GM12878 (cell line): ENCODE measurements at regions not wholly inside any gene's neighbourhood (a gene's known extent, or its start where the extent isn't known, plus 50 kb on each side); places are given as distances from the start of the nearest gene placed in this dataset.

ENCODE experiments used
- CHD1 ChIP-seq: IDR thresholded peaks from 2 replicates; pipeline ENCODE4 v1.6.1; 2012; ENCODE audit warnings: low read depth, low read length, improper control_type of control experiment
- HDAC6 ChIP-seq: fragments of 200-600 bp; sonication (generic); IDR thresholded peaks from one replicate; pipeline ENCODE4 v1.8.0; 2017; ENCODE audit warnings: antibody characterized with exemption; ENCODE audit not compliant: unreplicated experiment
- IRF5 ChIP-seq: fragments of 450-650 bp; IDR thresholded peaks from 2 replicates; pipeline ENCODE4 v1.6.1; 2017; ENCODE audit warnings: borderline replicate concordance
- KDM1A ChIP-seq: fragments of 200-600 bp; sonication (generic); IDR thresholded peaks from 2 replicates; pipeline ENCODE4 v1.6.1; 2016; ENCODE audit warnings: borderline replicate concordance
- SKIL ChIP-seq: fragments of 450-650 bp; IDR thresholded peaks from 2 replicates; pipeline ENCODE4 v1.6.1; 2017; ENCODE audit warnings: mild to moderate bottlenecking, low read depth, inconsistent platforms; ENCODE audit not compliant: poor library complexity, severe bottlenecking

- TF ChIP-seq KDM1A, result no peak
- TF ChIP-seq SKIL, result no peak
- TF ChIP-seq IRF5, result no peak
- no peak for TF ChIP-seq CHD1
- TF ChIP-seq HDAC6, result no peak
Observed at GRCh38 chr12:83323866-83324265, 637.2 kb downstream of the TMTC2 start.
